ENCODE measurements at regions not wholly inside any gene's neighbourhood (a gene's known extent, or its start where the extent isn't known, plus 50 kb on each side); places are given as distances from the start of the nearest gene placed in this dataset.

- no peak for TF ChIP-seq CTCF (conservative IDR thresholded peaks at IDR 0.05; ENCODE audit: low read depth, low read length)
These were observed 56.8 kb upstream of the ETAA1 start for GRCh38 chr2:67340133-67341011.

GRCh38 chr2:67341012-67341318 is 56.2 kb upstream of the ETAA1 start:
- no peak for DNase-seq (ENCODE audit: low read depth)
- no peak overlapping the region for H3K4me3 ChIP-seq (ENCODE audit: low read depth, low read length)
- no peak for TF ChIP-seq CTCF (conservative IDR thresholded peaks at IDR 0.05; ENCODE audit: low read depth, low read length)

More at GRCh38 chr2:67340133-67341011, 56.8 kb upstream of the ETAA1 start:
- H3K4me3 ChIP-seq (ENCODE audit: low read depth, low read length): no peak overlapping the region
- no peak for DNase-seq (ENCODE audit: low read depth)

GRCh38 chr2:67341336-67341735 is 55.8 kb upstream of the ETAA1 start:
- H3K4me3 ChIP-seq (ENCODE audit: low read depth, low read length): no peak overlapping the region
- no peak for DNase-seq (ENCODE audit: low read depth)
- no peak for TF ChIP-seq CTCF (conservative IDR thresholded peaks at IDR 0.05; ENCODE audit: low read depth, low read length)

- TF ChIP-seq CTCF (conservative IDR thresholded peaks at IDR 0.05; ENCODE audit: low read depth, low read length): no peak
- DNase-seq (ENCODE audit: low read depth): no peak
- no peak overlapping the region for H3K4me3 ChIP-seq (ENCODE audit: low read depth, low read length)
These were observed 54.7 kb upstream of the ETAA1 start for GRCh38 chr2:67342394-67342793.

GRCh38 chr2:67346718-67347407 is 50.3 kb upstream of the ETAA1 start:
- no peak for TF ChIP-seq CTCF (conservative IDR thresholded peaks at IDR 0.05; ENCODE audit: low read depth, low read length)
- DNase-seq (ENCODE audit: low read depth): no peak
- no peak overlapping the region for H3K4me3 ChIP-seq (ENCODE audit: low read depth, low read length)
